Activated naive CD8-positive, alpha-beta T cell treated with anti-CD3 and anti-CD28 coated beads, Interleukin-2, amount 50 U/mL, for 16 hours (primary cell): ENCODE measurements at regions not wholly inside any gene's neighbourhood (a gene's known extent, or its start where the extent isn't known, plus 50 kb on each side); places are given as distances from the start of the nearest gene placed in this dataset.

Experiments used
- DNase-seq: peaks from one replicate; pipeline ENCODE4 v3.0.0-alpha.2; 2020; ENCODE audit warnings: low read depth, low spot score

DNA sequence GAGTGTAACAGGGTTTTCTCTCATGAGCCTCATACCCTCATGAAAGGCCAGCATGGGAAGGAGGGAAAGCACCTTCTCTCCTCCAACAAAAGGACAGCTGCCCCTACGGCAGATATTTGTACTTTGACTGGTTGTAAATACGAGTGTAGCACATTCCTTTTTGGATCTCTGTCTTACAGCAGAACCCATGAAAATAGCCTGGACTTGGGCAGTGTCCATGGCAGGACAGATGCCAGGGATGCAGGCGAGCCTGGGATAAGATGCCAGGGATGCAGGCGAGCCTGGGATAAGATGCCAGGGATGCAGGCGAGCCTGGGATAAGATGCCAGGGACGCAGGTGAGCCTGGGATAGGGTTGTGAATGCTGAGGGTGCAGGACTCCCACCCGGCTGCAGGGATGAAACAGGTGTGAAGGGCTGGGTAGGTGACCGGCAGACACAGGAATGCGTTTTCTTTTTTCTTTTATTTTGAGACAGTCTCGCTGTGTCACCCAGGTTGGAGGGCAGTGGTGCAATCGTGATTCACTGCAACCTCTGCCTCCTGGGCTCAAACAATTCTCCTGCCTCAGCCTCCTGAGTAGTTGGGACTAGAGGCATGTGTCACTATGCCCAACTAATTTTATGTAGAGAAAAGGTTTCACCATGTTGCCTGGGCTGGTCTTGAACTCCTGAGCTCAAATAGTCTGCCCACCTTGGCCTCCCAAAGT, 120.0 kb downstream of the BEGAIN start:
- no peak for DNase-seq

DNA sequence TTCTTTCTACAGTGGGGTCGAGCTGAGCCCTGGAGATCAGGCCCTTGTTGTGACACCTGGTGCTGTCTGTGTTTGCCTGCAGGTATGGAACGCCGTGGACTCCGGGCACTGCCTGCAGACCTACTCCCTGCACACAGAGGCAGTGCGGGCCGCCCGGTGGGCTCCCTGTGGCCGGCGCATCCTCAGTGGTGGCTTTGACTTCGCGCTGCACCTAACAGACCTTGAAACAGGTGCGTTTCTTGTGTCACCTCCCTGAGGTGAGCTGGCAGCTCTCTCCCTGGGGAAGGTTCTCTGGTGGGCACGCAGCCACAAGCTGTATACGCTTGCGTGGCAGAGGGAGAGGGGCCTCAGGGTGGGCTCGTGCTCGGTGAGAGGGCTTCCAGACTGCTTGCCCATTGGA, 119.3 kb downstream of the BEGAIN start:
- DNase-seq = no peak

DNA sequence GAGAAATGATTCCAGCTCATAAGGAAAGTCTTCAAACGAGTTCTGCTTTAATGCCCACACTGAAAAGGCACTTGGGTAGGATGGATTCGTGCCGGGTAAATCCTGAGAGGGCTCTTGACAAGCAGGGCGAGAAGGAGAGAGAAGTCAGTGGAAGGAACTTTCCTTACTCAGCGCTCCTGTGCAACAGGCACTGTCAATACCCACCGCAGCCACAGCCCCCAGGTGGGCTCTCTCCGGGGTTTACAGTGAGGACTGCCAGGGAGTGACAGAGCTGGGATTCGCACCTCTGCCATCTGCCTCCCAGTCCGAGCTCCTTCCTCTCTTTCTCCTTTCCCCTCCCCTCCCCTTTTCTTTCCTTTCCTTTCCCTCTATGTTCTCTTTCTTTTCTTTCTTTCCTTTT, 118.7 kb downstream of the BEGAIN start:
- DNase-seq = no peak

DNA sequence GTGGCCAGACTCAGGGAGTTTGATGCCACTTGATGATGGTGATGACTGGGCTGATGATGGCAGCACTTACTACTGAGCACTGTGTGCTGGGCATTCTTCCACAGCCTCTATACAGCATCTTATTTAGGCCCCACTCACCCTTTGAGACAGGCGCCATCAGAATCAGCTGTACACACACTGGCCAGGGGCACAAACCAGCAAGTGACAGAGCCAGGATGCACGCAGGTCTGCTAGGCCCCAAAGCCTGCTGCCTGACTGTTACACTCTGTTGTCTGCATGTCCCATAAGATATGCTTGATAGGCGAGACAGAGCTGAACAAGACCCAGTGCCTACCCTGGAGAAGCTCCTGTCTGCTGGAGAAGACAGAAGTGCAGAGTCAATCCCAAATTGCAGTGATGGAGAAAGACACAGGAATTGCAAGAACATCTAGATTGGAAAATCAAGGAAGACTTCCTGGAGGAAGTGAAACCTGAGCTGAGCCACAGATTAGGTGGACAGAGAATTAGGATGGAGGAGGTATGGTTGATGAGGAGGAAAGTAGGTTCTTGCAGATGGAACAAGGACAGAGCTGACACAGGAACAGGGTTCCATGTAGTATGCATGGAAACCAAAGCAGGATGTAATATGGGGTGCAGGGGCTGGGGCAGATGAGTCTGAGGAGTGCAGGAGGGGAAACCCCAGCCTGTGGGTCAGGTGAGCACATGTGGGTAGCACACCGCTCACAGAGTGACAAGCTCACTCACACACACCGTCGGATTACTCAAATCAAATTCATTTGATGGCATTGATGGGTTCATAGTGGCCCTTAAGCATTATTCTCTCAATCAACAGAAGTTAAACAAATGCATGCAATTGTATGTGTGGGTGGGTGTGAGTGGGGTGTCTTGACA, 117.3 kb downstream of the BEGAIN start:
- no peak for DNase-seq

DNA sequence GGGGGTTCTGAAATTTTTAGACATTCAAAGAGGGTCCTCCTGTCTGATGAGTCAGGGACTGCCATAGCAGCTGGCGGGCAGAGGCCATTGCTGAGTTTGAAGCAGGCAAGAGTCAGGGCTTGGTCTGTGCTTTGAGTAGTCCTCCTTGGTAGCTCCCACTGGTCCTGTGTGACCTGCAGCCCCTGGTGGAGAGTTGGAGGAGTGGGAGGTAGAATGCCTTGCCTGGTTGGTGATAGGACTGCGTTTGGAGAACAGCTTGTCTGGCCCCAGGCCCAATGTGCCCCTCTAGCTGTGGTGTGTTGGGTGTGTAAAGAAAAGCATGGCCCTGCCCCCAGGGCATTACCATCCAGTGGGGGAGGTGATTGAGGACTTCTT, 116.7 kb downstream of the BEGAIN start:
- no peak for DNase-seq

DNA sequence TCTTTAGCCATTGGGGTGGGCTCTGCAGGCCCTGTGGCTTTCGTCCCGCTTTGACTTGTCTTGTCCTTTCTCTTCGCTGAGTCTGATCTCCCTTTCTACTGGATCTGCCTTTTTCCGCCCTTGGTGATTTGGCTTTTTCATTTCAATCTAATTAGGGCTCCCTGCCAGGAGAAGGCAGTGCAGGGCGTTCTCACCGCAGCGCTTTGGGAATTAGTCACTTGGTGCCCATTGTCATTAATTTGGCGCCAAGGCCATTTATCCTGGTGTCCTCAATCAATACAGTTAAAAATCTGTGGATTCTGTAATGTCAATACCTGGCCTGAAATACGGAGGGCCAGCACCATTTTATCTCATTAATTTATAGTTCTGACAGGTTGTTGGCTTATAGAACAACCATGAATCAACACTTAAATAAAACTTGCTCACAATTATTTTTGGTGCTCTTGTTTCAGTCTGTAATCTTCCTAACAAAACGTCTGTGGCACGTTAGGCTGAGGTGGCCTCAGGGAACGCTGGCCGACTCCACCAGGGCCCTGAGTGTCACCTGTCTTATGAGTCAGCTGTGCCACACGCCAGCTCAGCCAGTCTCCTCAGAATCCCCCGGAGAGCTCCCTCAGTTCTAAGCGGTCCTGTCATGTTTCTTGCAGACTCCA, 115.7 kb downstream of the BEGAIN start:
- no peak for DNase-seq

DNA sequence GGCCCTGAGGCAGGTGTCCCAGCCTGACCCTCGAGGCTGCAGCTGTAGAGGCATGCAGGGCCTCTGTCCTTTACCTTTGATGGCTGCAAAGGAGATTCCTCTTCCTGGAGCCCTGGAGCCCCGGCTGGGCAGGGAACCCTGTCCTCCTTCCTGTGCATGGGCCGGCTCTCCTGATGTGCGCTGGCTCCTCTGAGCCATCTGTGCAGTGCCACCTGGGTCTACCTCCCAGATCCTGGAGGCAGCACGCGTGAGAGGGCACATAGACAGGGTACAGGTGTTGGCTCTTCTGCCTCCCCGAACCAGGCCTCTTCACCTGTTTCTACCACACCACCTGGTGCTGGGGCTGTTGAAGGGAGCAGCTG, 115.1 kb downstream of the BEGAIN start:
- DNase-seq = no peak

DNA sequence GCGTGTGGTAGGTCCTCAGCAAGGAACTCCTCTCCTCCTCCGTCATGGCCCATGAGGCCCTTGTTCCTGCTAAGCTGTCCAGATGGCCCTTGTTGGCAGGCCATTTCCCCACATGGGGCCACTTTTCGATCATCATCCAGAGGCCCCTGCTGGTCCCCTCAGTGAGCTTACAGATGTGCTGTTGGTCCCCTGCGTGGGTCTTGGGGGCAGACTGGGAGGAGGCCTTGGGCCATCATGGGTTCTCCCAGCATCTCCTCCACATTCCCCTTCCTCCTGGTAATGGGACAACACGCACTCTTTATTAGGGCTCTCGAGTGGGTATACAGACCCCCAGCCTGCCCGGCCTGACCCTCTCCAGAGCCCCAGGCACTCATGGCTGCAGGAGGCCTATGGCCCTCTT, 114.7 kb downstream of the BEGAIN start:
- DNase-seq = no peak

DNA sequence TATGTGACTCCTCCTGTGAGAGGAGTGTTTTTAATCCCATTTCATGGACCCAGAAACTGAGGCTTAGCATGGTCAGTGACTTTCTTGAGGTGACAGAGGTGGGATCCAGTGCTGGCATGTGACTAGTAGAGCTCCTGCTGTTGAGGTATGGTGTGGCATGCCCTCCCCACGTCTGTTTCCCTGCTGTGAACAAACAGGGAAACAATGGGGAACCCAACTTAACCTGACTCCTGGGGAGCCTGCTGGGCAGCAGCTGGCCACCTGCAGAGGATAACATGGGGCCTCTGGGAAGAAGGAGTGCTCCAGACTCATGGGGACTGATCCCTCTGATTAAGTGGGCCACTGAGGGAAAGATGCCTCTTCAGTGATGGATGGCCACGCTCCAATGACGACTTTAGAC, 114.0 kb downstream of the BEGAIN start:
- no peak for DNase-seq

DNA sequence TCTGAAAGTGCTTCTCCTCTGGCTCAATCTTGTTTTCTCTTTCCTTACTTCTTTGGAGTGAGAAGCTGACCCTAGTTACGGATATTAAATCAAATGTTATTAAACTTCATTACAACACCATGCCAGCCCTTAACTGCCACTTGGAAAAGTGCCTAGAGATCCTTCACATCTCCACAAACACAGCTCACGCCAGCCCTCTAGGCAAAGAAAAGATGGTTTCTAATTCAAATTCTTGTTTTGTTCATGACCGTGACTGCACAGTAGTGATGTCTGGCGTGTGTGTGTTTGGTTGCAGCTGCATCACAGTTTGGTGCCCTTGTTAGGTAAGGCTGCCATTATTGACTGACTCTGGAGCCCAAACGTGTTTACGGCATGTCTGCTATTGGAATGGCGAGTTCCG, 113.0 kb downstream of the BEGAIN start:
- no peak for DNase-seq

DNA sequence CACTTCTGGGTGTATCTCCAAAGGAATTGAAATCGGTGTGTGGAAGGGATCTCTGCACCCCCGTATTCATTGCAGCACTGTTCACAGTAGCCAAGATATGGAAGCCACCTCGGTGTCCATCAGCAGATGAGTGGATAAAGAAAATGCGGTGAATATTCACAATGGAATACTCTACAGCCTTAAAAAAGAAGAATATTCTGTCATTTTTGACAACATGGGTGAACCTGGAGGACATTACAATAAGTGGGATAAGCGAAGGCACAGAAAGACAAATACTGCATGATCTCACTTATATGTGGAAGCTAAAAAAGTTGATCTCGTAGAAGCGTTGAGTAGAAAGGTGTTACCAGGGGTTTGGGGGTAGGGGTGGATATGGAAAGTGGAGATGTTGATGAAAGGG, 111.9 kb downstream of the BEGAIN start:
- DNase-seq = no peak

DNA sequence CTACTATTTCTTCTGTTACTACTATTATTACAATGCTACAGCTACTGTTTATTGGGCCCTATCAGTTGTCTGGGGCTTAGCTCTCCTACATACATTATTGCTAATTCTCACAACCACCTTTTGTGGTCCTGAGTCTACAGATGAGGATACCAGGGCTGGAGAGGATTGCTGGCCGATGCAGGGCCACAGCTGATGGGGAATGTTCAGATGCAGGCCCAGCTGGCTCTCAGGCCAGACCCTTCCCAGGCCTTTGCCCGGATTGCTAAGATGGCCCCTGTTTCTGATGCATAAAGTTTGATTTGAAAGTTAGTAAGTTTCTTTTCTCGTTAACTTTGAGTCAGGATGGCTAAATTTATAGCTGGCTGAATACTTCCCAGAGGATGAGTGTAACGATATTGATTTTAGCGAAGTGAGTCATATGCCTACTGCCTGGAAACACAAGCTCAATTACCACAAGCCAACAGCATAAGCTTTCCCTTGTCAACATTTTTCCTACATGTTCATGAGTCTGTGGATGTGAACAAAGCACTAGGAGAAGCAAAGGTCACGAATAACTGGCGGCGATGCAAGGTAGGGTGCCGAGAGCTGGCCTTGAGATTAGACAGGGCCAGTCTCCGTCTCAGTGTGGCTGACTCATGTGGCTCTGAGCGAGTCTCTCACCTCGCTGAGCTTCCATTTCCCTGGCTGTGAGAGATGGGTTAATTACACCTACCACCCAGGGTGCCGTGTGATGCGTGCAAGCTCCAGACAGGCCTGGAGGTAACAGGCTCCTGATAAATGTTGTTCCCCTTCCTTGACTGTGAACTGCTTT, 111.0 kb downstream of the BEGAIN start:
- DNase-seq = no peak

DNA sequence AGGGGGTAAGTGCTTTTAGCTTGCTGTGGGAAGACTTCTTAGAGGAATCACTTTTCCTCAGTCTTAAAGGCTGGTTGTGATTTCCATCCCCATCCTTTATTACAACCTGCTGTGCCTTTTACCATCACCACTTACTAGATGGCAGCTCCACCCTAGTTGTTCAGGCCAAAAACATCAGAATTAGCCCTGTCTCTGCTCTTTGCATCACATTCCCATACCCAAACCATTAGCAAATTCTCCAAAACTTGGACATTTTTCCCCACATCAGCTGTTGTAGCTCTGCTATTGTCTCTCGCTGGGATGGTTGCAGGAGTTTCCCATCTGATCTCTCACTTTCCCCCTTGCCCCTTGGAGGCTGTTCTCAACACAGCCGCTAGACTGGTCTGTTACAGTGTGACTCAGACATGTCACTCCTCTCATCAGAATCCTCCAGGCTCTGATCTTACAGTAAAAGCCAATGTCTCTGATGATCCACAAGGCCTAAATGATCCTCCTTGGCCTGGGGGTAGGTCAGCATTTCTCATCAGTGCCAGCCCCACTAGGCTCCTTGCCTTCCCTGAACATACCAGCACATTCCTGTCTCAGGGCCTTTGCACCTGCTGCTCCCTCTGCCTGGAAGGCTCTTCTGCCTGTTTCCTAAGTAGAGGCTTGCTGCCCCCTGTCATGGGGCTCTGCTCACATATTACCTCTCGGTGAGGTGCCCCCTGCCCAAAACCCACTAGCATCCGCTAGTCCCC, 102.5 kb downstream of the BEGAIN start:
- no peak for DNase-seq

DNA sequence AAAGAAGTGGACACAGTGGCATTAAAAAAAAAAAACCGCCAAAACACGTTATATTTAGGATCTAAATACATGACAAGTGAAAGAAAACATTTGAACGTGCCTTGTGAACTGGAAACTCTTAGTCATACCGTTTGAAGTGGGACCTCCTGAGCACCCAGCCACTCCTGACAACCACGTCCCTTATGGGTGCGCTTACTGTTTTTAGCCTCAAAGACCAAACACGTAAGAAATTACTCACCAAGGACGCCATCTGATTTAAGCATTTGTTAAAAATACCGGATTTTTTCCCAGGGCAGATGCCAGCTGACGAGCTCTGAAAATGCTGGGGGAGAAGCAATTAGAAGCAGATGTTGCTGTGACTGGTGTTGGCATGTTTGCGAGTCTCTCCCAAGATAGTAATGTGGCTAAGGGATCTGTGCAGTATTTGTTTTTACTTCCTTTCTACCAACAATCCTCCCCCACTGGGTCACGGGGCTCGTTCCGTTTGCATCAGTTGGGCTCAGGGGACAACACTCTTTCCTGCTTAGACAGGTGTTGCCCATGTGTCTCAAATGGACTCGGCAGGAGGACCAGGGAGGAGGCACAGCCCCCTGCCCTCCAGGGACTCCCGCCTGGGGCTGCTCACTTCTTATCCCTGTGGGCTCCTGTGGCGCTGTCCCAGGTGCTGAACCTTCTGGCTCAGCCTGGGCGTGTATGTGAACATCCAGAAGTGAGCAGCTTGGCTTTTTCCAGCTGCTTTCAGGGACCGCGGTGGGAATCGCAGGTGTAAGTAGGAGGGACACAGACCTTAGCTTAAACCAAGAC, 101.0 kb downstream of the BEGAIN start:
- no peak for DNase-seq
